ENCODE measurements at regions not wholly inside any gene's neighbourhood (a gene's known extent, or its start where the extent isn't known, plus 50 kb on each side); places are given as distances from the start of the nearest gene placed in this dataset.

GRCh38 chr2:41644936-41645335 is 402.9 kb upstream of the PKDCC start:
- no peak overlapping the region for H3K27ac ChIP-seq
- H3K36me3 ChIP-seq: no peaks in the 10 kb centered on the region
- WGBS, 2 donors: 52 to 58% methylated on average over 2 of the region's 2 CpGs
- intact Hi-C loops (cut with DNase I): no loop called here
- H3K27me3 ChIP-seq: no peaks in the 10 kb centered on the region
- DNase-seq: no peak
- no peak overlapping the region for H3K4me3 ChIP-seq
- no peaks in the 10 kb centered on the region for H3K9me3 ChIP-seq
- TF ChIP-seq POLR2A (IDR thresholded peaks at IDR 0.05): no peak
- no peak for TF ChIP-seq CTCF (IDR thresholded peaks at IDR 0.05)
- H3K4me1 ChIP-seq: no peaks in the 10 kb centered on the region

- Histone ChIP-seq H3K36me3 (no peaks in the 10 kb centered on the region), H3K27ac (no peak overlapping the region), H3K4me1 (no peaks in the 10 kb centered on the region), H3K9me3 (no peaks in the 10 kb centered on the region), H3K4me3 (no peak overlapping the region), H3K27me3 (no peaks in the 10 kb centered on the region)
- no peak for TF ChIP-seq POLR2A (IDR thresholded peaks at IDR 0.05)
- TF ChIP-seq CTCF (IDR thresholded peaks at IDR 0.05): no peak
- intact Hi-C loops (cut with DNase I): no loop called here
- DNase-seq: no peak
- WGBS, 2 donors: 70 to 78% methylated on average over 1 of the region's 1 CpG
These were observed 400.3 kb upstream of the PKDCC start for GRCh38 chr2:41647468-41648050.

GRCh38 chr2:41657226-41657625 is 390.6 kb upstream of the PKDCC start:
- intact Hi-C loops (cut with DNase I): no loop called here
- Histone ChIP-seq H3K27ac (no peak overlapping the region), H3K4me3 (no peak overlapping the region), H3K36me3 (no peaks in the 10 kb centered on the region), H3K27me3 (no peaks in the 10 kb centered on the region), H3K9me3 (no peaks in the 10 kb centered on the region), H3K4me1 (no peaks in the 10 kb centered on the region)
- no peak for TF ChIP-seq POLR2A (IDR thresholded peaks at IDR 0.05)
- no peak for DNase-seq

- intact Hi-C loops (cut with DNase I): no loop called here
- no peak overlapping the region for H3K27ac ChIP-seq
- no peaks in the 10 kb centered on the region for H3K9me3 ChIP-seq
- no peaks in the 10 kb centered on the region for H3K4me1 ChIP-seq
- H3K27me3 ChIP-seq: no peaks in the 10 kb centered on the region
- DNase-seq: no peak
- H3K4me3 ChIP-seq: no peak overlapping the region
- no peak for TF ChIP-seq POLR2A (IDR thresholded peaks at IDR 0.05)
- no peak for TF ChIP-seq CTCF (IDR thresholded peaks at IDR 0.05)
- H3K36me3 ChIP-seq: no peaks in the 10 kb centered on the region
These were observed 388.1 kb upstream of the PKDCC start for GRCh38 chr2:41659758-41660157.

- H3K4me3 ChIP-seq: no peak overlapping the region
- no peak for DNase-seq
- no peaks in the 10 kb centered on the region for H3K27me3 ChIP-seq
- H3K36me3 ChIP-seq: no peaks in the 10 kb centered on the region
- intact Hi-C loops (cut with DNase I): no loop called here
- no peaks in the 10 kb centered on the region for H3K9me3 ChIP-seq
- TF ChIP-seq CTCF (IDR thresholded peaks at IDR 0.05) (no peak), POLR2A (IDR thresholded peaks at IDR 0.05) (no peak)
- no peak overlapping the region for H3K27ac ChIP-seq
- H3K4me1 ChIP-seq: no peaks in the 10 kb centered on the region
These were observed 385.4 kb upstream of the PKDCC start for GRCh38 chr2:41662461-41662860.

GRCh38 chr2:41663056-41663455 is 384.8 kb upstream of the PKDCC start:
- Histone ChIP-seq H3K27ac (no peak overlapping the region), H3K27me3 (no peaks in the 10 kb centered on the region), H3K4me3 (no peak overlapping the region), H3K4me1 (no peaks in the 10 kb centered on the region), H3K9me3 (no peaks in the 10 kb centered on the region), H3K36me3 (no peaks in the 10 kb centered on the region)
- no peak for TF ChIP-seq CTCF (IDR thresholded peaks at IDR 0.05)
- no peak for TF ChIP-seq POLR2A (IDR thresholded peaks at IDR 0.05)
- intact Hi-C loops (cut with DNase I): no loop called here
- DNase-seq: no peak
- WGBS, 2 donors: 49 to 64% methylated on average over 5 of the region's 5 CpGs

Data from esophagus squamous epithelium (tissue), 5 donors.